ENCODE measurements at regions not wholly inside any gene's neighbourhood (a gene's known extent, or its start where the extent isn't known, plus 50 kb on each side); places are given as distances from the start of the nearest gene placed in this dataset.

DNA sequence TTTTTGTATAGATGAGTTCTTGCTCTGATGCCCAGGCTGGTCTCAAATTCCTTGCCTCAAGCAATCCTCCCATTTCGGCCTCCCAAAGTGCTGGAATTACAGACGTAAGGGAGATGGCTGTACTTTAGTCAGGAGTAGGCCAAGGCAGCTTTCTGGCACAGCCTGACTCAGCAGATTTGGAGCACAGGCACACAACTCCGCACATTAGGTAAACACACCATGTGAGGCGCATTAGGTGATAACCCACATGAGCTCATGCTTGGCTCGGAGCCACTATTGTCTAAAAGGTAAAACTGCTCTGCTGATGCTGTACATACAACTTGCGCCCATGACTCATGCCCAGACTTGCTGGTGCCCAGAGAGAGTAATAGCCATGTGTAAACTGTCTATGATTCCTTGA, 1157.9 kb downstream of the TAF11L14 start (continued):
- TF ChIP-seq MAFF (IDR thresholded peaks at IDR 0.05; ENCODE audit: low read length) (peak; percentile 75), ZBTB34 (CRISPR knock-in tag; IDR thresholded peaks at IDR 0.05) (peak; percentile 28; the same call in 1 of the 2 replicates), ZNF140 (CRISPR knock-in tag; IDR thresholded peaks at IDR 0.05) (no peak), TFAM (CRISPR knock-in tag; conservative IDR thresholded peaks at IDR 0.05) (no peak), E2F6 (IDR thresholded peaks at IDR 0.05; ENCODE audit: borderline replicate concordance in 1 of 2, extremely low read depth in 1 of 2, insufficient read depth in 1 of 2, insufficient read length in 1 of 2, low read depth in 1 of 2, low read length in 1 of 2, poor library complexity in 1 of 2, severe bottlenecking in 1 of 2) (no peak), TEAD1 (CRISPR knock-in tag; IDR thresholded peaks at IDR 0.05) (no peak), ZNF197 (CRISPR knock-in tag; IDR thresholded peaks at IDR 0.05; ENCODE audit: low read depth) (no peak), ZFP36 (IDR thresholded peaks at IDR 0.05; ENCODE audit: low read depth, low read length, partially characterized antibody) (no peak), EHMT2 (IDR thresholded peaks at IDR 0.05) (no peak)
- TF ChIP-seq, protein P1, sequence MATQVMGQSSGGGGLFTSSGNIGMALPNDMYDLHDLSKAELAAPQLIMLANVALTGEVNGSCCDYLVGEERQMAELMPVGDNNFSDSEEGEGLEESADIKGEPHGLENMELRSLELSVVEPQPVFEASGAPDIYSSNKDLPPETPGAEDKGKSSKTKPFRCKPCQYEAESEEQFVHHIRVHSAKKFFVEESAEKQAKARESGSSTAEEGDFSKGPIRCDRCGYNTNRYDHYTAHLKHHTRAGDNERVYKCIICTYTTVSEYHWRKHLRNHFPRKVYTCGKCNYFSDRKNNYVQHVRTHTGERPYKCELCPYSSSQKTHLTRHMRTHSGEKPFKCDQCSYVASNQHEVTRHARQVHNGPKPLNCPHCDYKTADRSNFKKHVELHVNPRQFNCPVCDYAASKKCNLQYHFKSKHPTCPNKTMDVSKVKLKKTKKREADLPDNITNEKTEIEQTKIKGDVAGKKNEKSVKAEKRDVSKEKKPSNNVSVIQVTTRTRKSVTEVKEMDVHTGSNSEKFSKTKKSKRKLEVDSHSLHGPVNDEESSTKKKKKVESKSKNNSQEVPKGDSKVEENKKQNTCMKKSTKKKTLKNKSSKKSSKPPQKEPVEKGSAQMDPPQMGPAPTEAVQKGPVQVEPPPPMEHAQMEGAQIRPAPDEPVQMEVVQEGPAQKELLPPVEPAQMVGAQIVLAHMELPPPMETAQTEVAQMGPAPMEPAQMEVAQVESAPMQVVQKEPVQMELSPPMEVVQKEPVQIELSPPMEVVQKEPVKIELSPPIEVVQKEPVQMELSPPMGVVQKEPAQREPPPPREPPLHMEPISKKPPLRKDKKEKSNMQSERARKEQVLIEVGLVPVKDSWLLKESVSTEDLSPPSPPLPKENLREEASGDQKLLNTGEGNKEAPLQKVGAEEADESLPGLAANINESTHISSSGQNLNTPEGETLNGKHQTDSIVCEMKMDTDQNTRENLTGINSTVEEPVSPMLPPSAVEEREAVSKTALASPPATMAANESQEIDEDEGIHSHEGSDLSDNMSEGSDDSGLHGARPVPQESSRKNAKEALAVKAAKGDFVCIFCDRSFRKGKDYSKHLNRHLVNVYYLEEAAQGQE (IDR thresholded peaks at IDR 0.05; ENCODE audit: borderline replicate concordance): no peak
- TF ChIP-seq, protein P1 (CRISPR knock-in tag; IDR thresholded peaks at IDR 0.05; ENCODE audit: low read depth): no peak
- TF ChIP-seq, protein P2, sequence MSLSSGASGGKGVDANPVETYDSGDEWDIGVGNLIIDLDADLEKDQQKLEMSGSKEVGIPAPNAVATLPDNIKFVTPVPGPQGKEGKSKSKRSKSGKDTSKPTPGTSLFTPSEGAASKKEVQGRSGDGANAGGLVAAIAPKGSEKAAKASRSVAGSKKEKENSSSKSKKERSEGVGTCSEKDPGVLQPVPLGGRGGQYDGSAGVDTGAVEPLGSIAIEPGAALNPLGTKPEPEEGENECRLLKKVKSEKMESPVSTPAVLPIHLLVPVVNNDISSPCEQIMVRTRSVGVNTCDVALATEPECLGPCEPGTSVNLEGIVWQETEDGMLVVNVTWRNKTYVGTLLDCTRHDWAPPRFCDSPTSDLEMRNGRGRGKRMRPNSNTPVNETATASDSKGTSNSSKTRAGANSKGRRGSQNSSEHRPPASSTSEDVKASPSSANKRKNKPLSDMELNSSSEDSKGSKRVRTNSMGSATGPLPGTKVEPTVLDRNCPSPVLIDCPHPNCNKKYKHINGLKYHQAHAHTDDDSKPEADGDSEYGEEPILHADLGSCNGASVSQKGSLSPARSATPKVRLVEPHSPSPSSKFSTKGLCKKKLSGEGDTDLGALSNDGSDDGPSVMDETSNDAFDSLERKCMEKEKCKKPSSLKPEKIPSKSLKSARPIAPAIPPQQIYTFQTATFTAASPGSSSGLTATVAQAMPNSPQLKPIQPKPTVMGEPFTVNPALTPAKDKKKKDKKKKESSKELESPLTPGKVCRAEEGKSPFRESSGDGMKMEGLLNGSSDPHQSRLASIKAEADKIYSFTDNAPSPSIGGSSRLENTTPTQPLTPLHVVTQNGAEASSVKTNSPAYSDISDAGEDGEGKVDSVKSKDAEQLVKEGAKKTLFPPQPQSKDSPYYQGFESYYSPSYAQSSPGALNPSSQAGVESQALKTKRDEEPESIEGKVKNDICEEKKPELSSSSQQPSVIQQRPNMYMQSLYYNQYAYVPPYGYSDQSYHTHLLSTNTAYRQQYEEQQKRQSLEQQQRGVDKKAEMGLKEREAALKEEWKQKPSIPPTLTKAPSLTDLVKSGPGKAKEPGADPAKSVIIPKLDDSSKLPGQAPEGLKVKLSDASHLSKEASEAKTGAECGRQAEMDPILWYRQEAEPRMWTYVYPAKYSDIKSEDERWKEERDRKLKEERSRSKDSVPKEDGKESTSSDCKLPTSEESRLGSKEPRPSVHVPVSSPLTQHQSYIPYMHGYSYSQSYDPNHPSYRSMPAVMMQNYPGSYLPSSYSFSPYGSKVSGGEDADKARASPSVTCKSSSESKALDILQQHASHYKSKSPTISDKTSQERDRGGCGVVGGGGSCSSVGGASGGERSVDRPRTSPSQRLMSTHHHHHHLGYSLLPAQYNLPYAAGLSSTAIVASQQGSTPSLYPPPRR (CRISPR knock-in tag; IDR thresholded peaks at IDR 0.05; ENCODE audit: borderline replicate concordance): no peak
